Left colon (tissue), 2 donors: ENCODE measurements at regions not wholly inside any gene's neighbourhood (a gene's known extent, or its start where the extent isn't known, plus 50 kb on each side); places are given as distances from the start of the nearest gene placed in this dataset.
A peak's percentile ranks its signal among the peaks of the same experiment; 100 is the strongest.

Experiments used
- ATAC-seq: fragments of 200-7000 bp; cut with Tn5 transposase; one replicate; pipeline ENCODE4 v1.9.1; 2020; ENCODE audit warnings: mild to moderate bottlenecking, moderate library complexity
- DNase-seq, 2 donors: peaks; one replicate each; pipeline ENCODE4 v3.0.0-alpha.2; 2020
- intact Hi-C, 2 donors: fragments of 100-400 bp; cut with DNase I in 1 of 2; cut with micrococcal nuclease in 1 of 2; formaldehyde crosslinking; loops; one replicate each; pipeline versions ENCODE4 v1.11.2 to v1.14.0; 2022; cut with DNase I, micrococcal nuclease
- donor health status: DM: no; HTN: no; CAD: no.
- donor health status: DM: yes; HTN: yes; CAD: no.

- no peak for ATAC-seq
- DNase-seq, result no peak
- intact Hi-C loops, result no loop called here
These were observed 103.9 kb upstream of the ALDH1A3 start for GRCh38 chr15:100775581-100776185.

GRCh38 chr15:100777821-100778220, 101.8 kb upstream of the ALDH1A3 start:
- no peak for ATAC-seq
- no peak for DNase-seq
- intact Hi-C loops, result no loop called here

- ATAC-seq (no peak), DNase-seq (peak in 1 of 2 donors; percentile 17)
- intact Hi-C loops, result no loop called here
These were observed 100.8 kb upstream of the ALDH1A3 start for GRCh38 chr15:100778831-100779288.

GRCh38 chr15:100779331-100780207, 100.1 kb upstream of the ALDH1A3 start:
- ATAC-seq, result no peak
- no peak for DNase-seq
- intact Hi-C loops, result no loop called here

GRCh38 chr15:100780208-100780800, 99.3 kb upstream of the ALDH1A3 start:
- no peak for DNase-seq
- ATAC-seq, result no peak
- intact Hi-C loops, result no loop called here

GRCh38 chr15:100781061-100781960, 98.3 kb upstream of the ALDH1A3 start:
- DNase-seq, result peak in 1 of 2 donors; percentile 5
- intact Hi-C loops, result no loop called here
- ATAC-seq, result no peak

GRCh38 chr15:100781961-100782530, 97.6 kb upstream of the ALDH1A3 start:
- ATAC-seq (no peak), DNase-seq (no peak)
- intact Hi-C loops, result no loop called here

- intact Hi-C loops, result no loop called here
- DNase-seq, result no peak
- ATAC-seq, result no peak
These were observed 96.3 kb upstream of the ALDH1A3 start for GRCh38 chr15:100783291-100783690.

GRCh38 chr15:100783760-100784492, 95.7 kb upstream of the ALDH1A3 start:
- ATAC-seq (no peak), DNase-seq (peak in 1 of 2 donors; percentile 10)
- intact Hi-C loops, result no loop called here

- intact Hi-C loops, result no loop called here
- DNase-seq (no peak), ATAC-seq (no peak)
These were observed 95.0 kb upstream of the ALDH1A3 start for GRCh38 chr15:100784493-100785180.

- ATAC-seq (no peak), DNase-seq (no peak)
- intact Hi-C loops, result no loop called here
These were observed 94.2 kb upstream of the ALDH1A3 start for GRCh38 chr15:100785181-100786138.

GRCh38 chr15:100786139-100786531, 93.5 kb upstream of the ALDH1A3 start:
- DNase-seq (no peak), ATAC-seq (no peak)
- intact Hi-C loops, result no loop called here

- intact Hi-C loops, result no loop called here
- no peak for DNase-seq
These were observed 92.6 kb upstream of the ALDH1A3 start for GRCh38 chr15:100786901-100787566.

GRCh38 chr15:100787567-100788417, 91.8 kb upstream of the ALDH1A3 start:
- no peak for ATAC-seq
- DNase-seq, result no peak
- intact Hi-C loops, result no loop called here

More at GRCh38 chr15:100786901-100787566, 92.6 kb upstream of the ALDH1A3 start:
- no peak for ATAC-seq
